Sigmoid colon (tissue), 6 donors: ENCODE measurements at regions not wholly inside any gene's neighbourhood (a gene's known extent, or its start where the extent isn't known, plus 50 kb on each side); places are given as distances from the start of the nearest gene placed in this dataset.

Source experiments
- DNase-seq: peaks from one replicate; pipeline ENCODE4 v3.0.0-alpha.2; 2019
- H3K27ac ChIP-seq, 4 donors: fragments of 200-600 bp; sonication (generic); one replicate each; pipeline ENCODE4 v1.5.1; 2016 to 2019; ENCODE audit warnings: mild to moderate bottlenecking in 1 of 4
- H3K27me3 ChIP-seq, 3 donors: fragments of 200-600 bp; sonication (generic); one replicate each; pipeline ENCODE4 v1.5.1; 2019; ENCODE audit warnings: mild to moderate bottlenecking in 1 of 3
- H3K36me3 ChIP-seq, 4 donors: fragments of 200-600 bp; sonication (generic); one replicate each; pipeline ENCODE4 v1.5.1; 2016 to 2019
- H3K4me1 ChIP-seq, 4 donors: fragments of 200-600 bp; sonication (generic); one replicate each; pipeline ENCODE4 v1.5.1; 2017 to 2019
- H3K4me3 ChIP-seq, 4 donors: fragments of 200-600 bp; sonication (generic); one replicate each; pipeline ENCODE4 v1.5.1; 2017 to 2019; ENCODE audit warnings: mild to moderate bottlenecking in 2 of 4, moderate library complexity in 1 of 4
- H3K9me3 ChIP-seq, 4 donors: fragments of 200-600 bp in 3 of 4; sonication (generic) in 3 of 4; one replicate each; pipeline versions ENCODE4 v1.5.1 to v1.6.1; 2013 to 2019
- EP300 ChIP-seq, 4 donors: sonication (generic); formaldehyde crosslinking; IDR thresholded peaks; one replicate each; pipeline ENCODE4 v1.6.1; 2017; ENCODE audit warnings: antibody characterized with exemption in 4 of 4
- POLR2A ChIP-seq, 2 donors: fragments of 450-650 bp; IDR thresholded peaks; one replicate each; pipeline ENCODE4 v1.6.1; 2016; ENCODE audit warnings: antibody characterized with exemption in 2 of 2, mild to moderate bottlenecking in 2 of 2, moderate library complexity in 2 of 2
- POLR2AphosphoS5 ChIP-seq, 4 donors: sonication (generic); formaldehyde crosslinking; IDR thresholded peaks; one replicate each; pipeline ENCODE4 v1.6.1; 2017; ENCODE audit warnings: antibody characterized with exemption in 4 of 4
- WGBS, 2 donors: extraction: QIAGEN DNeasy Blood & Tissue Kit; methylation state at CpG; one replicate each; pipeline ENCODE4 v1.1.7; 2013; 5-methylcytosine and 5-hydroxymethylcytosine counted together
- intact Hi-C: fragments of 100-400 bp; cut with DNase I; formaldehyde crosslinking; loops from one replicate; pipeline ENCODE4 v1.15.1; 2023
- TF ChIP-seq, protein P1 (sequence below), 4 experiments: fragments of 450-650 bp in 3 of 4; fragments of 200-600 bp in 1 of 4; IDR thresholded peaks; one replicate each; pipeline ENCODE4 v1.5.1; 2016 to 2019; ENCODE audit warnings: antibody characterized with exemption in 4 of 4, mild to moderate bottlenecking in 3 of 4, moderate library complexity in 2 of 4
- donor health status: healthy with polysubstance abuse.
- donor health status: healthy.

DNA sequence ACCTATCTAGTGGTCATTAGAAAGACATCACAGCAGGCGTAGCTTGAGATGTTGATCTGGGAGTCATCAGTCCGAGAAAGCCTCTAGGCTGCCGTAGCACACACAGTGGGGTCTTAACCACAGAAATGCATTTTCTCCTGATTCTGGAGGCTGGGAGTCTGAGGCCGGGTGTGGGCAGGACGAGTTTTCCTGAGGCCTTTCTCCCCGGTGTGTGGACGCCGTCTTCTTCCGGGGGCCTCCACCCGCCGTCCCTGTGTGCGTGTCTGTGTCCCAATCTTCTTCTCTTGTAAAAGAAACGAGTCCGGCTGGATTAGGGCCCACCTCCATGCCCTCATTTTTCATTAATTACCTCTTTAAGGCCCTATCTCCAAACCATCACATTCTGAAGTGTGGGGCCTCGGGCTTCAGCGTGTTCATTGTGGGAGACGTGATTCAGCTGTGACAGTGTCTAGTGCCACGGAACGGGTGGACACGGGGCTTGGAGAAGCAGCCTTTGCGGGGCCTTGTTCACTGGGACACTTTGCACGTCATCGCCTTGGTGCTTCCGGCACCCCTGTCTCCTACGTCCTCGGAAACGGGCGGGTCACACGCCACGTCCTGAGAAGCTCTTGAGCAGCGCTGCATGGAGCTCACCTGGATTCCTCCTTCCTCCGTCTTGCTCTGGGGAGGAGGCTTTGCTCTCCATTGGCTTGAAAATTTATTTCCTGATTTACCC, 208.9 kb upstream of the SOX1 start:
- no peak for DNase-seq
- WGBS, 2 donors, result 85% methylated on average over 32 of the region's 32 CpGs
- Histone ChIP-seq H3K9me3 (peaks cover 0 to 4% (median 0%) of the 10 kb centered on the region in 4 donors), H3K27me3 (peaks cover 0 to 6% (median 0%) of the 10 kb centered on the region in 3 donors), H3K27ac (no peak overlapping the region), H3K4me1 (no peaks in the 10 kb centered on the region), H3K4me3 (no peak overlapping the region), H3K36me3 (no peaks in the 10 kb centered on the region)
- intact Hi-C loops, result no loop called here
- TF ChIP-seq, protein P1, sequence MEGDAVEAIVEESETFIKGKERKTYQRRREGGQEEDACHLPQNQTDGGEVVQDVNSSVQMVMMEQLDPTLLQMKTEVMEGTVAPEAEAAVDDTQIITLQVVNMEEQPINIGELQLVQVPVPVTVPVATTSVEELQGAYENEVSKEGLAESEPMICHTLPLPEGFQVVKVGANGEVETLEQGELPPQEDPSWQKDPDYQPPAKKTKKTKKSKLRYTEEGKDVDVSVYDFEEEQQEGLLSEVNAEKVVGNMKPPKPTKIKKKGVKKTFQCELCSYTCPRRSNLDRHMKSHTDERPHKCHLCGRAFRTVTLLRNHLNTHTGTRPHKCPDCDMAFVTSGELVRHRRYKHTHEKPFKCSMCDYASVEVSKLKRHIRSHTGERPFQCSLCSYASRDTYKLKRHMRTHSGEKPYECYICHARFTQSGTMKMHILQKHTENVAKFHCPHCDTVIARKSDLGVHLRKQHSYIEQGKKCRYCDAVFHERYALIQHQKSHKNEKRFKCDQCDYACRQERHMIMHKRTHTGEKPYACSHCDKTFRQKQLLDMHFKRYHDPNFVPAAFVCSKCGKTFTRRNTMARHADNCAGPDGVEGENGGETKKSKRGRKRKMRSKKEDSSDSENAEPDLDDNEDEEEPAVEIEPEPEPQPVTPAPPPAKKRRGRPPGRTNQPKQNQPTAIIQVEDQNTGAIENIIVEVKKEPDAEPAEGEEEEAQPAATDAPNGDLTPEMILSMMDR (IDR thresholded peaks at IDR 0.05), result no peak
- no peak for TF ChIP-seq POLR2AphosphoS5 (IDR thresholded peaks at IDR 0.05)
- no peak for TF ChIP-seq EP300 (IDR thresholded peaks at IDR 0.05)

DNA sequence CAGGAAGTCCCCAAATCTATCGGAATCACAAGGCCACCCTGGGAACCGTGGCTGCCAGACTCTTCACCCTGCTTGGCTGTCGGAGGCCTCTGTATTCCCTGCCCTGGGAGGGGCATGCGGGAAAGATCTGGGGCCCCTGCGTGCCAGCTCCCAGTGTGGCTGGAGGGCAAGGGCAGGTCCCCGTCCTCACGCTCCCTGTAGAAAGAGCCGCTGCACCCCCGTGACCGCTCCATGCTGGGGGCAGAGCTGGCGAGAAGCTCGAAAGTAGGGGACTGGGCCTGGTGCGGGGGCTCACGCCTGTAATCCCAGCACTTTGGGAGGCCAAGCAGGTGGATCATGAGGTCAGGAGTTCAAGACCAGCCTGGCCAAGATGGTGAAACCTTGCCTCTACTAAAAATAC, 208.4 kb upstream of the SOX1 start:
- Histone ChIP-seq H3K27me3 (peaks cover 0 to 6% (median 0%) of the 10 kb centered on the region in 3 donors), H3K36me3 (no peaks in the 10 kb centered on the region), H3K9me3 (peaks cover 0 to 4% (median 0%) of the 10 kb centered on the region in 4 donors), H3K27ac (no peak overlapping the region), H3K4me1 (no peaks in the 10 kb centered on the region), H3K4me3 (no peak overlapping the region)
- intact Hi-C loops, result no loop called here
- 89 to 92% methylated on average over 14 of the region's 14 CpGs for WGBS, 2 donors
- TF ChIP-seq EP300 (IDR thresholded peaks at IDR 0.05) (no peak), POLR2AphosphoS5 (IDR thresholded peaks at IDR 0.05) (no peak), POLR2A (IDR thresholded peaks at IDR 0.05) (no peak)
- TF ChIP-seq, protein P1 (IDR thresholded peaks at IDR 0.05), result no peak
- DNase-seq, result no peak

DNA sequence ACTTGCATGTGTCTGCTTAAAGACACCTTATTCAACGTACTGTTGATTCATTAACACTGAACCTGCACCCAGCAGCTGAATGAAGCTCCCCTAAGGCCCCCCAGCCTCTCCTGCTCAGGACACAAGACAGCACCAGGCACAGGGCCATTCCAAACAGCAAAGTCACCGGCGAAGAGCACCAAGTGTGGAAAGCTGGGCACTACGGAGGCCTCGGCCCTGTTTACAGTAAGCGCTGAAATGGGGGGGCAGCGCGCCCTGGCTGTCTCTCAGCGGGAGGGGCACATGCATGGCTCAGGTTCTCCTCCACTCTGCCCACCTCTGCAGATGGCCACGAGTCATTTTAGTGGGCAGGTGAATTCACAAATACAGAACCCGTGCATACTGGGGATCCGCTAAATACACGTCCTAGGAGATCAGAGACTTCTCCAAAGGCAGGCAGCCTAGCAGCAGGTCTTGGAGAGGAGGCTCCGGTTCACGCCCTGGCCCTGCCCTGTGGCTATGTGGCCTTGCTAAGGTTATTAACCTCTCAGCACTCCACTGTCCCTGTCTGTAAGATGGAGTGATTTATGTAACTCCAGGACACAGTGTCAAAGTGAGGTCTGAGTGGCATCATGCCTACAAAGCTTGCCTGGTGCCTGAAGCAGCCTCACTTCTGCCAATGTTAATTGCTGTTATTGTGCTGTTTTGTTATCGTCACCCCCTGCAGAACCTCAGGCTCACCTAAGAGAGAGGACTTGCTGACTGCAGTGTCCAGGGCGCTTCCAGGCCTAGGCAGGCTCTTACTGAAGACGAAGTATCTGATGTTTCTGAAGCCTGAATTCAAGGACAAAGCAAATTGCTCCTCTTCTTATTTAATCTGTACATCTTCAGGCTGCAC, 207.4 kb upstream of the SOX1 start:
- Histone ChIP-seq H3K4me1 (no peaks in the 10 kb centered on the region), H3K36me3 (no peaks in the 10 kb centered on the region), H3K4me3 (no peak overlapping the region), H3K9me3 (peaks cover 0 to 4% (median 0%) of the 10 kb centered on the region in 4 donors), H3K27ac (no peak overlapping the region), H3K27me3 (peaks cover 0 to 3% (median 0%) of the 10 kb centered on the region in 3 donors)
- intact Hi-C loops, result no loop called here
- 69 to 73% methylated on average over 18 of the region's 18 CpGs for WGBS, 2 donors
- DNase-seq, result no peak
- TF ChIP-seq POLR2AphosphoS5 (IDR thresholded peaks at IDR 0.05) (no peak), EP300 (IDR thresholded peaks at IDR 0.05) (no peak), POLR2A (IDR thresholded peaks at IDR 0.05) (no peak)
- TF ChIP-seq, protein P1 (IDR thresholded peaks at IDR 0.05), result no peak

GRCh38 chr13:111860231-111860552, 206.8 kb upstream of the SOX1 start:
- WGBS, 2 donors, result 56 to 67% methylated on average over 3 of the region's 3 CpGs
- Histone ChIP-seq H3K4me3 (no peak overlapping the region), H3K4me1 (no peaks in the 10 kb centered on the region), H3K9me3 (peaks cover 0 to 4% (median 0%) of the 10 kb centered on the region in 4 donors), H3K27ac (no peak overlapping the region), H3K36me3 (no peaks in the 10 kb centered on the region), H3K27me3 (no peaks in the 10 kb centered on the region)
- DNase-seq, result no peak
- intact Hi-C loops, result no loop called here
- TF ChIP-seq POLR2AphosphoS5 (IDR thresholded peaks at IDR 0.05), result no peak
- TF ChIP-seq EP300 (IDR thresholded peaks at IDR 0.05), result no peak
- TF ChIP-seq, protein P1 (IDR thresholded peaks at IDR 0.05), result no peak
- no peak for TF ChIP-seq POLR2A (IDR thresholded peaks at IDR 0.05)
